Islet precursor cell (in vitro differentiated cells): ENCODE measurements at regions not wholly inside any gene's neighbourhood (a gene's known extent, or its start where the extent isn't known, plus 50 kb on each side); places are given as distances from the start of the nearest gene placed in this dataset.

ENCODE experiments used
- DNase-seq: peaks from one replicate; pipeline ENCODE4 v3.0.0-alpha.2; 2018

DNA sequence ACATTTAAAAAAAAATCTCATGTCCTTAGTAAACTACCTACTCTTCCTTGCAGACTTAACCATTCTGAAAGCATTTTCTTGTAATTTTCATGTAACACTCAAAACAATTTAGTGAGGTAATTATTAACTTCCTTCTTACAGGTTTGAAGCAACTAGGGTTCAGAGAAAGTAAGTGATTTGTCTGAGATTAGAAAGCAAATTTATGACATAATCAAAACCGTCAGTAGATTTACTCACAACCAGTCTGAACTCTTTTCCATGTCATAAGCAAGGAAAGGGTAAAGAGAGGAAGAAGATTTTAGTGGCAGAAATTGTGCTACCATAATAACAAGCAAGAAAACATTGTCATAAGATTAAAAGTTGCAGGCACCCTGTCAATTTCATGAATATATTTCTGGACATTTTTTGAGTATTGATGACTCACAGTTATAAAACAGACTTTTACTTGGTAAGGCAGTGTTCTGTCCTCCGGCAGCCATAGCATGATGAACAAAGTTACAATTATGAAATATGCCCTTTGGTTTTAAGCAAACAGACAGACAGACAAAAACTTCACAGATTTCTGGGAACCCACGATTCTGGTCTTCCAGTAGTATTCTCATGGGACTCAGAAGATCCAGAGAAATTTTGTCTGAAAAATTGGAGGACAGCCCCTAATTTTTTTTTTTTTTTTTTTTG, 707.2 kb downstream of the RWDD3 start:
- DNase-seq: no peak

DNA sequence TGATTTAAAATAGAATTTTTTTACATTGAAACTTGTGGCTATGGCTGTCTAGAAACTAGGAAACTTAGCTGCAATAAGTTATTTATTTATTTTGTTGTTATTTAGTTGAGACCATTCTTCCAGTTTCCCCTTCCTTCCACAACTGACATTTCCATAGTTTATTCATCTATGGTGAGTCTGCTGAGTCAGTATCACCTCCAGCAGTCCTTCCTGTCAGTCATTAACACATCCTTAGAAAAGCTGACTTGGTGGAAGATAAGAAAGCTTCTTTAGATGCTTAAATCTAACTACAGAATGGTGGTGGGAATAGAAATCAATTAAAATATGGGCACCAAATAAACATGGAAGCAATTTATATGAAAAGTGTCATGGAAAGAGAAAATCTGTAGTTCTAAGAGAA, 714.0 kb downstream of the RWDD3 start:
- DNase-seq: no peak

DNA sequence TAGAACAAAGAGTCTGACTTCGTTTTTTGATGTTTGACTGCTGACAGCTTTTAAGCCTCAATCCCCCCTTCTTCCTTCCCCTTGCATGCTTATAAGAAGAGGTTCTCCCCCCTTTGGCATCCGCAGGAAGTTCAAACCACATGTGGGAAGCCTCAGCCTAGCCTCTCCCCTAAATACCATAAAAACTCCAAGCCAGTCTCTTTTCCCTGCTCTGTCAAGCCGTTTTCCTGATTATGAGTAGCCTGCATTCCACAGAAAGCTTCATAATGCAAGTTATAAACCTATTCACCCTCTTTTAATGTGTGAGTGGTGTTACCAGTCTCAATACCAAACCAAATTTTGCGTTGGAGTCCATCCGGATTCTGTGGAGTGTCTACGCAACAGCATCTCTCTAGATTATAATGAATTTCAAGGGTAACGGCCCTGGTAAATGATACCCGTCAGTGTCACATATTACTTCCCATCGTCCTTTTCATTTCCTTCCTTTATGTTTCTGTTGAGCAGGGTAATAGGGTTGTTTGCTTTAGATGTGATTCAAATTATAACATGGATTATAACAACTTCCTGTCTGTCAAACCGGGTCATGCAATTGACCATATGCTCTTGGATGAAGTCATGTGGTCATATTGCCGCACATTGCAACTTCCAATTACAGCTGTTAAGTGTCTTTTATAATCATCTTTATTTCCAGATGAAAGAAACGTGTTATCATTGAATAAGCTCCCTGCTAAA, 717.5 kb downstream of the RWDD3 start:
- no peak for DNase-seq

DNA sequence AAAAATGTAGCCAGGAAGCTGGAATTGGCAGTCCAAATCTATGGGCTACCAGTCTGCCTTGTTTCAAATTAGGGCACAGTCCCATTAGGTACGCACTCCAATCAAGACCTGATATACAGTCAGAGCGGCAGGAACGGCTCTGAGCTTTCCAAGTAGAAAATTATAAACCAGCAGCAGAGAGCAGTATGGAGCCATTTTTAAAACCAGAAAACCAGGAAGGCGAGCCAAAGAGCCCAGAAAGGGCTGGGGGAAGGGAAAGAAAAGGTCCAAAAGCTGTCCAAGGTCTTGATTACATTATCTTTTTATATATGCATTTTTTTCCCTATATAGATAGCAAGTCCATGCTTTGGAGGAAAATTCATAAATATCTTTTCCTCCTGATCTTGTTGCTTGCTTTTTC, 719.0 kb downstream of the RWDD3 start:
- no peak for DNase-seq

DNA sequence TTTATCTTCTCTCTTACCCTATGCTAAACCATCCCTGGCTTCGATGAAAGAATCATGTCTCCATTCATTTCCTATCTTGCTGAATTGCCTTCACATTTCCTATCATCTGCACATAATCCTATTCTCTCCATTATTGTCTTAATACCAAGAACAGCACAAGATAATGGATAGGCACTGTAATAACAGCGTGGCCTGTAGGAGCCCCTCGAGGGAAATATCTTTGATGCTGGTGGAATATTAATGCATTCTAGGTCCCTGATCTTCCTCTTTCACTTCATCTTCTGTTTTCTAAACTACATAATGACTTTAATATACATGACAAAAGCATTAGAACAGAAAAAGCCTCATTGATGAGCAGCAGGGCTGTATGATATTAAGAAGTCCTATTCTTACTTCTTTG, 720.6 kb downstream of the RWDD3 start:
- DNase-seq: no peak

DNA sequence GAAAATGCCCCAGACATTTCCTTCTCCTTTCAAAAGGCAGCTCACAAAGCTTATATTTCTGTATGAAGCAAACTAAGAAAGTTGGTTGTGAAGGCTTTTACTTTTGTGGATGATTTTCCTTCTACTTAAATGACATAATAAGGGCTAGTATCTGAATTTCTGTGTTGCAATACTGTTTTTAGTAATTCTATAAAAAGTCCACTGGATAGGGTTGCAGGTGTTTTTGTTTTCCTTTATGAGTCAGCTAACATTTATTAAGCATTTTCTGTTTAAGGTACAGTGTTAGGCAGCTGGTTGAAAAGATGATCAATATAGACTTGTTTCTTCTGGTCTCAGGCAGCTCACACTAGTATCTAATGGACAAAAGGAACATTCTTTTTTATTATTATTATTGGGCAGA, 722.2 kb downstream of the RWDD3 start:
- no peak for DNase-seq

DNA sequence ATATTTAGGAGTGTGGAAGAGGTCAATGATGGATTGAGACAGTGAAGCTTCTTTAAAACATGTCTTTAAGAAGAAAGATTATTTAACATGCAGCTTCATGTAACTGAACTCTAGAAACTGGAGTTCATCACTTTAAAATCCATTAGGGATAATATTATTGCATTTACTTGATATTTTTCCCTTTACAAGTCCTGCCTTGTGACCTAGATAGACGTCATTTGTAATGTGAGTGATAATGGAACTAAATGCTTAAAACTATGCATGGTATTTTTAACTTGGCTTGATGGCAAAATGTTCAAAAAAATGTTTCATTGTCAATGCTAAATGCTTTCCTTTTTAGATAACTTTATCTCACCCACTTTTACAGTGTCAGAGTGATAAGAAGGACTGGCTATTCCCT, 723.7 kb downstream of the RWDD3 start:
- DNase-seq: no peak

DNA sequence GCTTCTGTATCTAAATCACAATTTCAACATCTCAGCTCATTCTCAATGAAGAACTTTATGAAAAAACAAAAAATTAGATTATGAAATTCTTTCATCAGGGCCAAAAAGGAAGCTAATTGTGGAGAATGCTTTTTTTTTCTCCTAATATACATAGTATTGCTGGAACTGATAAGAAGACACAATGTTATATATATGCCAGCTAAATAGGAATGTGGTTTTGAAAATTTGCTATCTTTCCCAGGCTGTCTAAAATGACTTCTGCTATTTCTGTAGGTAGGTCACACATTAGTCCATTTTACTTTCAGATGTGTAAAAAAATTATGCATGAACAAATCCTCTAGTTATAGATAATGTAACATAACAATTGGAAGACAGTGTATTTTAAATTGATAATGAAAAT, 732.9 kb downstream of the RWDD3 start:
- DNase-seq: no peak

DNA sequence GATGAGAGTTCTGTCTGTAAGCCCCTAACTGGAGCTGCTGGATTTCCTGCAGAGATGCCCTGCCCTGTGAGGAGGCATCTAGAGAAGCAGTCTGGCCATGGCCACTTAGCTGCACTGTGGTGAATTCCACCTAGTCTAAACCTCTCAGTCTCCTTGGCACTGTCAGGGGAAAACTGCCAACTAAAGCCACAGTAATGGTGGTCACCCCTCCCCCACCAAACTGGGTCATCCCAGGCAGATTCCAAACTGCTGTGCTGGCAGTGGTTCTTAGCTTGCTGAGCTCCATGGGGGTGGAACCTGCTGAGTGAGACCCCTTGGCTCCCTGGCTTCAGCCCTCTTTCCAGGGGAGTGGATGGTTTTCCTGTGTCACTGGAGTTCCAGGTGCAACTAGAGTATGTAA, 740.6 kb downstream of the RWDD3 start:
- peak; percentile 81 for DNase-seq

DNA sequence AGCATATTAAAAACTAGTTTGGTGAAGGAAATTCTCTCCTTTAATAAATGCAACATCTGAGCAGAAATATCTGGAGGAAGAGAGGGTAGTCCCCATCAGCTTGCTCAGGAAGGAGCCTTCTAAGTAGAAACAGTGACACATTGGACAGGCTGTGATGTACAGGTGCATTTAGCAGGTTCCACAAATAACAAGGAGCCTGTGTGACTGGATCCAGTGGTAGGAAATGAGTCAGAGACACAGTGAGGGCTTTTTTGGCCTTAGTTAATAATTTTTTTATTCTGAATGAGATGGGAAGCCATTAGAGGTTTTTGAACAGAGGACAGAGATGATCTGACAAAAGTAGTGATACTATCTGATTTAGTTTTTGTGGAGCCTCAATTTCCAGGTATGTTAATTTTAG, 738.9 kb upstream of the PTBP2 start:
- DNase-seq: no peak

DNA sequence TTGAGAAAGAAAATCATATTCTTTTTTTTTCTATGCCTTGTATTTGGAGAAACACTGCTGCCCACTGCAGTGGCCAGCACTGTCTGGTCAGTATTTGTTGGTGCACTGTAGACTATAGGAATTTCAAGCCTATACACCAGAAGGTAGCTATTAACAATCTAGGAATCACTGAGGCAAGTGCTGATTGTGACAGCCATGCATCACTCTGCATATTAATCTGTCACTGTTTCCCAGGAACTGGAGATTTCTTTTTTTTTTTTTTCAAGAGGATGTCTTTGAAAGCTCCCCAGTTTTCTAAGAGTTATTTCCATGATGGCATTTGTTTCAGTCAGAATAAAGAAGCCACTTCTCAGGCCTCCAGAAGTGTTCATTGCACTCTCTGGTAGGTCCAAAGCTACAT, 737.8 kb upstream of the PTBP2 start:
- no peak for DNase-seq

DNA sequence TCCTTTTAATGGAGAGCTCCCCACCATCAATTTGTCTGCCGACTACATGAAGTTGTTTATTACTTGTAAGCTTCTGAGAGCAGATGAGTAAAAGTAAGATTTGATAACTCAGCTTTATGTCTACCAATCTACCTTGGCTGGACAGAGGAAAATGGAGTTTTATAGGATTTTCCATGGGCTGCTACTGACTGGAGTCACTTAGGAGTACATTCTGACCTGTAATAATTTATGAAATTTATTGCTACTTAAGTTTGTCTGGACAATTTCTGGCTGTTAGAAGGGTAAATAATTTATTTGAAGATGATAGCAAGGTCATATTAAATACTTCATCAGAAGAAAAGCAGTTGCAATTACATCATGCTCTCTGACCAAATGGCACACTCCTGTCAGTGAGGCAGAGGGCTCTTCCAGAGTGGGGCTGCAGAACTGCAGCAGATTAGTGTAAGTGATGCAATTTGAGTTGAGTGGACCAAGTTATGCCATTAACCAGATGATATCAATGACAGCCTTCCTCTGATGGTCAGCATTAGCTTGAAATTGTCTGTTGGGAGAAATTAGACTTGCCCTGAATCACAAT, 736.7 kb upstream of the PTBP2 start:
- DNase-seq: no peak

DNA sequence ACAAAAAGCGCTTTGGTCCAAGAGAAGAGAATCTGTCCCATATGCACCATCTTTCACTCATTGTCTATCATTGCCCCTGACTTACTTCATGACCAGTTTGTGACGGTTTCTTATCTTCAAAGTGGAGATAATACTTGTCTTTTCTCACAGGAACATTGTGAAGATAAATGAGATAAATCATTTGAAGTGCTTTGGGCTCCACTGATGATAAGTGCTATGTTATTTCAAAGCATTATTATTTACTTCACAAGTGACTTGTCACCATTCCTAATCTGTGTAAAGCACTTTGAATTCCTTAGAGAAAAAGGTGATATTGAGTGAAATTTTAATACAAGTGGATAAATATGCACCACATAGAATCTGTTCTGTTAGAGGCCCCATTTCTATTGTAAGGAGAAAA, 731.6 kb upstream of the PTBP2 start:
- DNase-seq: no peak

DNA sequence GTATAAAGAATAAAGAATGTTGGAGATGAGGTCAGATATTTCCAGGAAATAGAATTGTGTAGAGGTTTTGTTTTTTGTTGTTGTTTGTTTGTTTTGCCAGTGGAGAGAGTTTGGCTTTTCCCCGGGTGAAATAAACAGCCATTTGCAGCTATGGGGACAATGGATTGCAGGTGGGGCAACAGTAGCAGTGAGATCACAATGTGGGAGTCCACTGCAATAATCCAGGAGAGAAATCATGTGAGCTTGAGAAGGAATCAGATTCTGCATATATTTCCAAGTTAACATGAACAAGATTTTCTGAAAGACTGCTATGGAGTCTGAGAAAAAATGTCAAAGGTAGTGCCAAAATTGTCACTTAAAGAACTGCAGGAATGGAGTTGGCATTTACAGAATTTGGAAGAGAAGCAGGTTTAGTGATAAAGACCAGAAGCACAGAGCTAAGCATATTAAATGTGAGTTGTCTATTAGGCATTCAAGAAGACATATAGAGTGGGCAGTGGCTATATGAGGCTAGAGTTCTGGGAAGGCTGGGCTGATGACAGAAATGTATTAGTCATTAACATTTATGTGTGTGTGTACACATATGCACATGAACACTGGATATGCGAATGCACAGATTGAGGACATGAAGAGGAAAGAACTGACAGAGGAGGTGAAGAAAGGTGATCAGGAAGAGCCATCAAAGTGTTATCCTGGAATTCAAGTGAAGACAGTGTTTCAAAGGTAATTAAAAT, 729.6 kb upstream of the PTBP2 start:
- no peak for DNase-seq

DNA sequence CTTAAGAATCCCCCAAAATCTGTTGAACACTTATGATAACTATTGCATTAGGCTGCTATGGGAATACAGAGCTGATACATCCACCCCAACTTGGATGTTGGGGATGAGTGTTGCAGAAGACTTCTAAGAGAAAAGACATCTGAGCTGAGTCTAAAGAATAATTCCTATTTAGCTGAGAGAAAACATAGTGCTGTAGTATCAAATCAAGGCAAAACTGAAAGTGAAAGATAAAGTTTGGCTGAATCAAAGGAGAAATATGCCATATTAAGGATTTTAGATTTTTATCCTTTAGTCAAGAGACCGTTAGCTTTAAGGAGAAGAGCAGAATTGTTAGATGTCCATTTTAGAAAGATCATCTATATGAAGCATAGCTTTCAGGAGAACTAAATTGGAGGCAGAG, 726.9 kb upstream of the PTBP2 start:
- DNase-seq: no peak

DNA sequence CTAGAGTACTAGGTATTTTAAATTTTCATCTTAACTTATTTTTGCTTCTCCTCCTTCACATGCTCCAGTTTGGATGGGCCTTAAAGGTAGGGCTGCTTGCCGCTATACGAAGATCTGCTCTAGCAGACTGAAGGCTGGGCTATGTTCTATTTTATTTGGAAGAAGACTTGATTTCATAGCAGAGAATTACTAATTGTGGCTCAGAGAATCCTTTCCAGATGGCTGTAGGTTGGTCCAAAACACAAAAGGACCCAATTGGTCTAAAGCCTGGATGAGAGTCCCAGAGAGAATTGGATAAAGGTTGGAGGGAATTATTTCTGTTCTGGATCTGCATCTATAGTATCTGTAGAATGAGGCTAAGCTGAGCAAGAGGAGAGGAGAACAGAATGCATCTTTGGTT, 719.4 kb upstream of the PTBP2 start:
- no peak for DNase-seq

DNA sequence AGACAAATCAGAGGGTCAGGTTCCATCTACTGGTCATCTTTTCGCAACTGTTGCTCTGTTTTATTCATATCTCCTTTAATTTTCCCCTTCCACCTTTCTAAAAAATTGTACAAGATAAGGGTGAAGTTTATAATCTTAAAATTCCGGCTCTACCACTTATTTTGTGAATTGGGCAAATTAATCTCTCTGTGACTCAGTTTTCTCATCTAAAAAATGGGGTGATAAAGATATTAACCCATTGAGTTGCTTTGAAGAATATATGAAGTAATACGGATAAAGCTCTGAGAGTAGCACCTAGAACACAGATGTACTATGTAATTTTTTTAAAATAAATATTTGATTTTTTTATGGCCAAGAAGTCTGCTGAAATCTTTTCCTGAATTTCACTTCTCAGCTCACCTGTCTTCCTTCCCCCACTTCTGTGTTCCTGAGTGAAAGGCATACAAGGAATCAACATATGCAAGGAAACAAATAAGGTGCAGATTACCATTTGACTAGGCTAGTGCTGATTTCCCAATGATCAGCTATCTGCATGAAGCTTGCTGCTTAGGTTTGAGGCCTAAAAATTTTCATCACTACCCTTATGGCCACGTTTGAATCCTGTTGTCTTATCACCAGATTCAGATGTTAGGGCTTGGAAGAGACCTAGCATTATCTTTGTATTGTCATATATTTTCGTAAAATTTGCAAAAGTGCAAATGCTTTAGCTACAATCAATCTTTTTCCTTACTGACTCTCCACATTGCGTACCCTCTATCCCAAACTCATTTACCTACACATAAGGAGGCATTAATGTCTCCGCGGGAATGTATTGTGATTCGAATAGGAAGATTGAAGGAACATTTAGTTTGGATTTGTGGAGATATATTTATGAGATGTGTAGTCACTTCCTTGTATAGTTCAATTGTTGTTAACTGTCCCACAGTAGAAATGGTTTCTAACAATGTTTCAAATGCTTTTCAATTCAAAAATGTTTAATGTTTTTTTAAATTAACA, 718.3 kb upstream of the PTBP2 start:
- DNase-seq: no peak

DNA sequence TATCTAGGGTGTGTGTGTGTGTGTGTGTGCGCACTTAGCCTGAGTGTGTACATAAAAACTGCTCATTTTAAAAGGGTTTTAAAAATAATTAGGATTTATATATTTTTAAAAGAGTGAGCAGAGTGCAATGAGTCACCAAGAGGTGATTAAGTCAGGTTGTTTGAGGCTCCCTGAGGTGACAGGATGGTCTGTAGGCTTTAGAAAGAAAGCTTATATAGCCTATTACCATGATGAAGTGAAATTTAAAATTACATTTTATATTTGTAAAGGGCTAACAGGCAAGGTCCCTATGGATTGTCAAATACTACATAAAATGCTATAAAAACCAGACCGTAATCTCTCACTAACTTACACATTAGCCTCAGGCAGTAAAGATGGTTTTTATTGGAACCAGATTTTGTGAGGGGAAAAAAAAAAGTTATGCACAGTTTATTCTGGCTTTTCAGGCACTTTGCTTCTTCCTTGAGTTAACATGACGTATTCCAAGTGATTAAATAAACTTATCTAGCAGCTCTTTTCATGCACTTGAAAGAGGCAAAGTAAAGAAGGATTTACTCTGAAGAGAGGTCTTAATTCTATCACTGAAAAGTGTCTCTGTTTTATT, 711.7 kb upstream of the PTBP2 start:
- DNase-seq: no peak

DNA sequence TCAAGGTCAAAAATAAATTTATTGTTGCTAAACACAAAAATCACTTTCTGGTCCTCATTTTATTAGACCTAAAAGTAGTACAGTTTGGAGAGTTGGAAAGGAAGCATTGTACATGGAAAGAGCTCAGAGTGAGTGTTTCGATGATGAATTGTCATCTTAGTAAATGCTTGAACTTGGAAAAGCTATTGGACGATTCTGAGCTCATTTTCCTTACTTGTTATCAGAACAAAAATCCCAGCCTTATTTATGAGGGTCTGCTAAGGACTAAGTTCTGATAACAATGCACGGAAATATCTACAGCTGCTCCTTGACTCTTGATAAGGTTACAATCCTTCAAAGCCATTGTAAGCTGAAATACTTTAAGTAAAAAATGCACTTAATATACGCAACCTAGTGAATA, 710.0 kb upstream of the PTBP2 start:
- no peak for DNase-seq

DNA sequence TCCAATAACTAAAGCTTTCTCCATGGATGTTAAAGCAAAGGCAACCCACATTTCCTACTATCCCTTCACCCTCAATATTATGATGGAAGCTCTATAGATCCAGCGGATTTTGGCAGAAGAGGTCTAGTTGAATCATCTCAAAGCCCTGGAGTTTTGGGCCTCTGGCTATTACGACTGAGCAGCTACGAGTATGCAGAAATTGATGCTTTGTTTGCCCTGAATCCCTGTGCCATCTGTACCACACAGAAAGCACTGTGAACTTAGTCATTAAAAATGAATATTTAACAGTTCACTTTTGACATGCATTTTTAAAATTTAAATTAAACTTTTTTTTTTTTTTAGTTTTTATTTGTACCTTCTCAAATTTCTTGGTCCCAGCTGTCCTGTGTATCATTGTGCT, 705.4 kb upstream of the PTBP2 start:
- DNase-seq: no peak

DNA sequence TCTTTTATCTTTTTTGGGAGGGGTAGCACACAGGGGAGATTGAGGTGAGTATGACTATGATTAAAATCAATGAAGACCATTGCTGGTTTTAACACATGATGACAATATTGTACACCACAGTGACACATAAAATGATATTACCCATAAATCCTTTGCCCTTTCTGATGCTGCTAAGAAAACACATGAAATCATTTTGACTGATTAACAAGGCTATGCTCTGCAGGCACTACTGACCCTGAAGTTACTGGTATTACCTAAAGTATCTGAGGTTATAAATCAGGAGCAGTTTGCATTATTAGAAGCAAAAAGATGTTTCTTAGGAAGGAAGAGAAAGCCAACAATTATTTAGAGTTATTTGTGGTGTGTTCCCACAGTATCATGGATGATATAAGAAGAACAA, 701.2 kb upstream of the PTBP2 start:
- DNase-seq: no peak

DNA sequence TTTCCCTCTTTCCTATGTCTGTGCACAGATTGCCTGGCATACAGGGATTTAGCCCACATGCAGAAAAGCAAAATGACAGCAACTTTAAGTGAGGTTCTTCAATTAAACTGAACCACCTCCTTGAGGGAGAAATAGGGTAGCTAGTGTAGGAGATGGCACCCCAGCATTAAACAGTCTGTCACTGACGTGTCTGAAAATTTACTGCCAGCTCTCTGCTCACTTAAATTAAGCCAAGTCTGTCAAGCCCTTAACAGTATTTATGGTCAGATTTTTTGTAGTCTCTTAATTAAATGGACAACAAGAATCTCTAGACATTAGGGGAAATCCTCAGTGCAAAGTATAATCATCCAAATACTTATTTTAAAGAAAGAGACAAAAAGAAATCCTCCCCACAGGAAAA, 696.5 kb upstream of the PTBP2 start:
- no peak for DNase-seq
